GM23248 (cell line): ENCODE measurements at regions not wholly inside any gene's neighbourhood (a gene's known extent, or its start where the extent isn't known, plus 50 kb on each side); places are given as distances from the start of the nearest gene placed in this dataset.

ENCODE experiments used
- EZH2 ChIP-seq: fragments of 200-600 bp; sonication (generic); IDR thresholded peaks from 2 replicates; pipeline ENCODE4 v1.6.1; 2018; ENCODE audit warnings: antibody characterized with exemption, mild to moderate bottlenecking; ENCODE audit not compliant: insufficient read depth, poor library complexity, severe bottlenecking
- EZH2phosphoT487 ChIP-seq: fragments of 200-600 bp; sonication (generic); IDR thresholded peaks from 2 replicates; pipeline ENCODE4 v1.6.1; 2018; ENCODE audit warnings: antibody characterized with exemption, moderate library complexity, mild to moderate bottlenecking, low read depth; ENCODE audit not compliant: insufficient read depth

DNA sequence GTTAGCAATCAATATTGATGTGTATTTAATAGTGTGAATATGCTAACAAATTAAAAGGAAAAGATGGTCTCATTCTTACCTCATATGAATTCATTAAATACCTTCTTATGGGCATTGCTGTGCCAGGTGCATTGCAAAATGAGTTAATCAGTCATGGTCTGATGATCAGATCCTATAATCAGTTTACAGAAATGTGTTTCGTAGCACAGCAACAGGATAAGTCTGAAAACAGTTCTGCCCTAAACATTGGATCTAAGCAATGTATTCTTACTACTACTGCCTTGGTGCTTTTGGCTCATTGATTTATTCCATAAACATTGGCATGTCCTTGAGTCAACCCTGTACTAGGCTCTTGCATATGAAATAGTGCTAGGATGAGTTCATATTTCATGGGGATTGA is 417.0 kb upstream of the JAG1 start:
- TF ChIP-seq EZH2 (no peak), EZH2phosphoT487 (no peak)
